ENCODE measurements at regions not wholly inside any gene's neighbourhood (a gene's known extent, or its start where the extent isn't known, plus 50 kb on each side); places are given as distances from the start of the nearest gene placed in this dataset.
A peak's percentile ranks its signal among the peaks of the same experiment; 100 is the strongest.

- TF ChIP-seq CTCF (IDR thresholded peaks at IDR 0.05) = no peak
- no peak for DNase-seq (ENCODE audit: low spot score)
- Mint-ChIP-seq H3K4me3 (ENCODE audit: unreplicated experiment) (no peak overlapping the region), H3K4me1 (ENCODE audit: low read depth) (peaks cover 40% of the 10 kb centered on the region), H3K27ac (ENCODE audit: unreplicated experiment) (peak overlapping the region; percentile 65), H3K9me3 (ENCODE audit: low read depth) (no peaks in the 10 kb centered on the region), H3K36me3 (ENCODE audit: low read depth) (no peaks in the 10 kb centered on the region), H3K27me3 (ENCODE audit: low read depth) (no peaks in the 10 kb centered on the region)
These were observed 227.1 kb upstream of the DMRT1 start for GRCh38 chr9:614431-614830.

- Mint-ChIP-seq H3K27me3 (ENCODE audit: low read depth) (no peaks in the 10 kb centered on the region), H3K27ac (ENCODE audit: unreplicated experiment) (no peak overlapping the region), H3K4me3 (ENCODE audit: unreplicated experiment) (no peak overlapping the region), H3K36me3 (ENCODE audit: low read depth) (no peaks in the 10 kb centered on the region), H3K9me3 (ENCODE audit: low read depth) (no peaks in the 10 kb centered on the region), H3K4me1 (ENCODE audit: low read depth) (peaks cover 40% of the 10 kb centered on the region)
- TF ChIP-seq CTCF (IDR thresholded peaks at IDR 0.05) = no peak
- no peak for DNase-seq (ENCODE audit: low spot score)
These were observed 225.7 kb upstream of the DMRT1 start for GRCh38 chr9:615756-616155.

GRCh38 chr9:616694-617093 is 224.8 kb upstream of the DMRT1 start:
- peaks cover 40% of the 10 kb centered on the region for H3K4me1 Mint-ChIP-seq (ENCODE audit: low read depth)
- no peak overlapping the region for H3K27ac Mint-ChIP-seq (ENCODE audit: unreplicated experiment)
- no peak for DNase-seq (ENCODE audit: low spot score)

GRCh38 chr9:617445-618085 is 223.9 kb upstream of the DMRT1 start:
- peaks cover 40% of the 10 kb centered on the region for H3K4me1 Mint-ChIP-seq (ENCODE audit: low read depth)
- H3K36me3 Mint-ChIP-seq (ENCODE audit: low read depth) = no peaks in the 10 kb centered on the region
- DNase-seq (ENCODE audit: low spot score) = no peak
- H3K27me3 Mint-ChIP-seq (ENCODE audit: low read depth) = no peaks in the 10 kb centered on the region
- H3K9me3 Mint-ChIP-seq (ENCODE audit: low read depth) = no peaks in the 10 kb centered on the region
- no peak for TF ChIP-seq CTCF (IDR thresholded peaks at IDR 0.05)
- H3K27ac Mint-ChIP-seq (ENCODE audit: unreplicated experiment) = peak overlapping the region; percentile 49
- no peak overlapping the region for H3K4me3 Mint-ChIP-seq (ENCODE audit: unreplicated experiment)

More at GRCh38 chr9:616694-617093, 224.8 kb upstream of the DMRT1 start:
- no peak overlapping the region for H3K4me3 Mint-ChIP-seq (ENCODE audit: unreplicated experiment)
- TF ChIP-seq CTCF (IDR thresholded peaks at IDR 0.05) = no peak
- H3K36me3 Mint-ChIP-seq (ENCODE audit: low read depth) = no peaks in the 10 kb centered on the region
- H3K9me3 Mint-ChIP-seq (ENCODE audit: low read depth) = no peaks in the 10 kb centered on the region
- H3K27me3 Mint-ChIP-seq (ENCODE audit: low read depth) = no peaks in the 10 kb centered on the region

- no peak for TF ChIP-seq CTCF (IDR thresholded peaks at IDR 0.05)
- DNase-seq (ENCODE audit: low spot score) = no peak
These were observed 223.0 kb upstream of the DMRT1 start for GRCh38 chr9:618478-618877.

More at GRCh38 chr9:618478-618877, 223.0 kb upstream of the DMRT1 start:
- H3K27me3 Mint-ChIP-seq (ENCODE audit: low read depth) = no peaks in the 10 kb centered on the region
- H3K27ac Mint-ChIP-seq (ENCODE audit: unreplicated experiment) = peak overlapping the region; percentile 92
- no peaks in the 10 kb centered on the region for H3K9me3 Mint-ChIP-seq (ENCODE audit: low read depth)
- no peaks in the 10 kb centered on the region for H3K36me3 Mint-ChIP-seq (ENCODE audit: low read depth)
- H3K4me1 Mint-ChIP-seq (ENCODE audit: low read depth) = peaks cover 40% of the 10 kb centered on the region
- H3K4me3 Mint-ChIP-seq (ENCODE audit: unreplicated experiment) = peak overlapping the region; percentile 6
